Liver (tissue), 8 donors: ENCODE measurements at regions not wholly inside any gene's neighbourhood (a gene's known extent, or its start where the extent isn't known, plus 50 kb on each side); places are given as distances from the start of the nearest gene placed in this dataset.
A peak's percentile ranks its signal among the peaks of the same experiment; 100 is the strongest.

Experiments used
- DNase-seq: peaks from one replicate; pipeline ENCODE4 v3.0.0-alpha.2; 2017; ENCODE audit warnings: low spot score
- H3K27ac ChIP-seq, 2 donors: one replicate each; pipeline ENCODE4 v1.7.0; 2013; ENCODE audit warnings: inconsistent platforms in 2 of 2, low read length in 2 of 2, control low read depth in 1 of 2, low read depth in 1 of 2, mild to moderate bottlenecking in 1 of 2
- H3K27me3 ChIP-seq, 4 donors: one replicate each; pipeline versions ENCODE4 v1.6.1 to v1.7.0; 2013; ENCODE audit warnings: low read length in 3 of 4, inconsistent platforms in 1 of 4, mild to moderate bottlenecking in 1 of 4, moderate library complexity in 1 of 4; ENCODE audit not compliant: control insufficient read depth in 4 of 4, insufficient read depth in 4 of 4
- H3K36me3 ChIP-seq, 4 donors: one replicate each; pipeline versions ENCODE4 v1.6.1 to v1.7.0; 2013; ENCODE audit warnings: low read length in 3 of 4, mild to moderate bottlenecking in 3 of 4, low read depth in 1 of 4, moderate library complexity in 1 of 4; ENCODE audit not compliant: control insufficient read depth in 4 of 4, insufficient read depth in 3 of 4
- H3K4me1 ChIP-seq, 4 donors: one replicate each; pipeline versions ENCODE4 v1.6.1 to v1.7.0; 2013; ENCODE audit warnings: low read length in 3 of 4, mild to moderate bottlenecking in 3 of 4, moderate library complexity in 1 of 4; ENCODE audit not compliant: control insufficient read depth in 4 of 4, insufficient read depth in 4 of 4
- H3K4me3 ChIP-seq, 3 donors: one replicate each; pipeline versions ENCODE4 v1.6.1 to v1.7.0; 2013; ENCODE audit warnings: low read length in 3 of 3, control low read depth in 1 of 3, low read depth in 1 of 3, mild to moderate bottlenecking in 1 of 3
- H3K9ac ChIP-seq, 2 donors: one replicate each; pipeline ENCODE4 v1.7.0; 2013; ENCODE audit warnings: low read length in 2 of 2, mild to moderate bottlenecking in 2 of 2, moderate library complexity in 2 of 2, control low read depth in 1 of 2, low read depth in 1 of 2
- H3K9me3 ChIP-seq, 4 donors: one replicate each; pipeline versions ENCODE4 v1.6.1 to v1.7.0; 2013; ENCODE audit warnings: low read length in 3 of 4; ENCODE audit not compliant: control insufficient read depth in 4 of 4
- ATF3 ChIP-seq: IDR thresholded peaks from 2 replicates; pipeline ENCODE4 v1.6.1; 2016; ENCODE audit warnings: antibody characterized with exemption
- CTCF ChIP-seq: fragments of 150-350 bp; IDR thresholded peaks from 2 replicates; pipeline ENCODE4 v1.5.1; 2017; ENCODE audit warnings: improper control_type of control experiment, low read depth, low read length; ENCODE audit not compliant: missing input control
- EGR1 ChIP-seq, 2 donors: IDR thresholded peaks; 2 replicates each; pipeline ENCODE4 v1.6.1; 2016 to 2018; ENCODE audit warnings: antibody characterized with exemption in 2 of 2, low read depth in 2 of 2
- FOXA1 ChIP-seq: IDR thresholded peaks from 2 replicates; pipeline ENCODE4 v1.6.1; 2016; ENCODE audit warnings: antibody characterized with exemption
- FOXA2 ChIP-seq: IDR thresholded peaks from 2 replicates; pipeline ENCODE4 v1.6.1; 2016; ENCODE audit warnings: antibody characterized with exemption
- GABPA ChIP-seq, 2 donors: IDR thresholded peaks in 1 of 2; conservative IDR thresholded peaks in 1 of 2; 2 replicates each; pipeline ENCODE4 v1.6.1; 2016; ENCODE audit warnings: antibody characterized with exemption in 2 of 2, mild to moderate bottlenecking in 1 of 2, moderate library complexity in 1 of 2
- HNF4A ChIP-seq, 2 donors: conservative IDR thresholded peaks; 2 replicates each; pipeline ENCODE4 v1.6.1; 2016; ENCODE audit warnings: antibody characterized with exemption in 2 of 2, mild to moderate bottlenecking in 2 of 2
- HNF4G ChIP-seq: IDR thresholded peaks from 2 replicates; pipeline ENCODE4 v1.6.1; 2016; ENCODE audit warnings: antibody characterized with exemption
- JUND ChIP-seq, 2 donors: IDR thresholded peaks; 2 replicates each; pipeline ENCODE4 v1.6.1; 2016; ENCODE audit warnings: antibody characterized with exemption in 2 of 2
- MAX ChIP-seq: IDR thresholded peaks from 2 replicates; pipeline ENCODE4 v1.6.1; 2016; ENCODE audit warnings: antibody characterized with exemption
- NR2F2 ChIP-seq: IDR thresholded peaks from 2 replicates; pipeline ENCODE4 v1.6.1; 2016; ENCODE audit warnings: antibody characterized with exemption
- RAD21 ChIP-seq, 2 donors: IDR thresholded peaks; 2 replicates each; pipeline ENCODE4 v1.6.1; 2016; ENCODE audit warnings: antibody characterized with exemption in 2 of 2, mild to moderate bottlenecking in 2 of 2
- REST ChIP-seq: IDR thresholded peaks from 2 replicates; pipeline ENCODE4 v1.6.1; 2016; ENCODE audit warnings: antibody characterized with exemption, mild to moderate bottlenecking
- RXRA ChIP-seq, 2 donors: IDR thresholded peaks; 2 replicates each; pipeline ENCODE4 v1.6.1; 2017 to 2018; ENCODE audit warnings: antibody characterized with exemption in 2 of 2, mild to moderate bottlenecking in 1 of 2
- SP1 ChIP-seq: IDR thresholded peaks from 2 replicates; pipeline ENCODE4 v1.6.1; 2018; ENCODE audit warnings: antibody characterized with exemption, mild to moderate bottlenecking
- TAF1 ChIP-seq: conservative IDR thresholded peaks from 2 replicates; pipeline ENCODE4 v1.6.1; 2016; ENCODE audit warnings: antibody characterized with exemption, mild to moderate bottlenecking
- YY1 ChIP-seq: IDR thresholded peaks from 2 replicates; pipeline ENCODE4 v1.6.1; 2016; ENCODE audit warnings: antibody characterized with exemption, mild to moderate bottlenecking
- ZBTB33 ChIP-seq: IDR thresholded peaks from 2 replicates; pipeline ENCODE4 v1.6.1; 2016; ENCODE audit warnings: antibody characterized with exemption
- WGBS: extraction: QIAGEN DNeasy Blood & Tissue Kit; methylation state at CpG from one replicate; pipeline ENCODE4 v1.1.7; 2013; 5-methylcytosine and 5-hydroxymethylcytosine counted together
- donor health status: healthy.
- donor health status: healthy.
- donor health status: healthy.
- donor health status: healthy.
- donor health status: healthy.

- 13% methylated on average over 19 of the region's 19 CpGs for WGBS
- peak; percentile 6 for TF ChIP-seq CTCF
- no peak for TF ChIP-seq HNF4A (conservative IDR thresholded peaks at IDR 0.05)
- peak; percentile 27 to 53 for TF ChIP-seq RAD21 (IDR thresholded peaks at IDR 0.05)
- H3K9ac ChIP-seq: no peak overlapping the region
- H3K27ac ChIP-seq: no peak overlapping the region
- peak; percentile 57 for DNase-seq
- H3K9me3 ChIP-seq: no peaks in the 10 kb centered on the region
- H3K36me3 ChIP-seq: no peaks in the 10 kb centered on the region
- no peaks in the 10 kb centered on the region for H3K4me1 ChIP-seq
- no peak overlapping the region for H3K4me3 ChIP-seq
- peaks cover 0 to 6% (median 2%) of the 10 kb centered on the region in 4 donors for H3K27me3 ChIP-seq
Observed at GRCh38 chr7:26078437-26079336, 73.3 kb upstream of the NFE2L3 start.

- WGBS: 63% methylated on average over 2 of the region's 2 CpGs
- H3K9me3 ChIP-seq: no peaks in the 10 kb centered on the region
- no peak overlapping the region for H3K27ac ChIP-seq
- no peak for DNase-seq
- no peaks in the 10 kb centered on the region for H3K36me3 ChIP-seq
- no peak overlapping the region for H3K4me3 ChIP-seq
- no peak for TF ChIP-seq FOXA2
- TF ChIP-seq YY1: no peak
- no peak for TF ChIP-seq RXRA (IDR thresholded peaks at IDR 0.05)
- TF ChIP-seq TAF1: no peak
- no peak for TF ChIP-seq EGR1 (IDR thresholded peaks at IDR 0.05; ENCODE audit: low read depth in 2 of 2)
- TF ChIP-seq FOXA1: no peak
- TF ChIP-seq GABPA (IDR thresholded peaks at IDR 0.05 in 1 of 2, conservative IDR thresholded peaks at IDR 0.05 in 1 of 2): no peak
- no peak for TF ChIP-seq SP1
- TF ChIP-seq RAD21 (IDR thresholded peaks at IDR 0.05): no peak
- no peak for TF ChIP-seq REST
- no peak for TF ChIP-seq HNF4G
- TF ChIP-seq NR2F2: no peak
- TF ChIP-seq HNF4A (conservative IDR thresholded peaks at IDR 0.05): no peak
- TF ChIP-seq ATF3: no peak
- no peak for TF ChIP-seq CTCF
- no peak for TF ChIP-seq ZBTB33
- no peak for TF ChIP-seq MAX
- TF ChIP-seq JUND (IDR thresholded peaks at IDR 0.05): no peak
- peaks cover 0 to 6% (median 2%) of the 10 kb centered on the region in 4 donors for H3K27me3 ChIP-seq
- H3K4me1 ChIP-seq: no peaks in the 10 kb centered on the region
- no peak overlapping the region for H3K9ac ChIP-seq
Observed at GRCh38 chr7:26081638-26082037, 70.4 kb upstream of the NFE2L3 start.
